CD8-positive, alpha-beta memory T cell (primary cell): ENCODE measurements at regions not wholly inside any gene's neighbourhood (a gene's known extent, or its start where the extent isn't known, plus 50 kb on each side); places are given as distances from the start of the nearest gene placed in this dataset.

Source experiments
- CTCF ChIA-PET: fragments of 350-600 bp; sonication (Branson Sonifier 250); formaldehyde crosslinking; loops from one replicate; lab custom pipeline; 2021; ENCODE audit warnings: antibody characterized with exemption; lab: Charles Lee
- POLR2A ChIA-PET: fragments of 350-600 bp; sonication (Branson Sonifier 250); formaldehyde crosslinking; loops from one replicate; lab custom pipeline; 2021; ENCODE audit warnings: antibody characterized with exemption; lab: Charles Lee
- DNase-seq, 5 donors: peaks; one replicate each; pipeline versions ENCODE4 v3.0.0 to v3.0.0-alpha.2; 2020 to 2022; ENCODE audit warnings: mixed read lengths in 1 of 5
- H3K27ac ChIP-seq: one replicate; pipeline ENCODE4 v1.7.0; 2013; ENCODE audit warnings: low read depth, mild to moderate bottlenecking, low read length, moderate library complexity
- H3K27me3 ChIP-seq: 2 replicates; pipeline ENCODE4 v1.7.0; 2013; ENCODE audit warnings: low read length, mild to moderate bottlenecking; ENCODE audit not compliant: insufficient read depth, poor library complexity, severe bottlenecking
- H3K36me3 ChIP-seq: 2 replicates; pipeline ENCODE4 v1.7.0; 2013; ENCODE audit warnings: mild to moderate bottlenecking, low read length, moderate library complexity; ENCODE audit not compliant: insufficient read depth
- H3K4me1 ChIP-seq: 2 replicates; pipeline ENCODE4 v1.7.0; 2013; ENCODE audit warnings: mild to moderate bottlenecking, low read length, moderate library complexity; ENCODE audit not compliant: insufficient read depth
- H3K4me3 ChIP-seq: 2 replicates; pipeline ENCODE4 v1.7.0; 2013; ENCODE audit warnings: mild to moderate bottlenecking, low read length
- H3K9me3 ChIP-seq: 2 replicates; pipeline ENCODE4 v1.7.0; 2013; ENCODE audit warnings: mild to moderate bottlenecking, low read length
- H3K27ac Mint-ChIP-seq, 8 donors: one replicate each; pipeline ENCODE4 v1.8.0; 2020 to 2021; ENCODE audit warnings: mixed read lengths in 8 of 8, mild to moderate bottlenecking in 6 of 8, inconsistent platforms in 3 of 8, moderate library complexity in 3 of 8
- H3K27me3 Mint-ChIP-seq, 2 donors: one replicate each; pipeline ENCODE4 v1.8.0; 2020 to 2021; ENCODE audit warnings: mixed read lengths in 2 of 2, mild to moderate bottlenecking in 1 of 2, moderate library complexity in 1 of 2
- H3K36me3 Mint-ChIP-seq, 3 donors: one replicate each; pipeline ENCODE4 v1.8.0; 2020 to 2021; ENCODE audit warnings: mixed read lengths in 3 of 3, inconsistent platforms in 1 of 3, mild to moderate bottlenecking in 1 of 3
- H3K4me1 Mint-ChIP-seq, 3 donors: one replicate each; pipeline ENCODE4 v1.8.0; 2020 to 2021; ENCODE audit warnings: mixed read lengths in 3 of 3, inconsistent platforms in 1 of 3, mild to moderate bottlenecking in 1 of 3
- H3K4me3 Mint-ChIP-seq, 7 donors: one replicate each; pipeline ENCODE4 v1.8.0; 2020 to 2021; ENCODE audit warnings: mixed read lengths in 7 of 7, mild to moderate bottlenecking in 6 of 7, moderate library complexity in 4 of 7, inconsistent platforms in 2 of 7
- H3K9me3 Mint-ChIP-seq, 5 donors: one replicate each; pipeline ENCODE4 v1.8.0; 2020 to 2022; ENCODE audit warnings: mixed read lengths in 5 of 5, mild to moderate bottlenecking in 3 of 5, moderate library complexity in 2 of 5, inconsistent platforms in 1 of 5

DNA sequence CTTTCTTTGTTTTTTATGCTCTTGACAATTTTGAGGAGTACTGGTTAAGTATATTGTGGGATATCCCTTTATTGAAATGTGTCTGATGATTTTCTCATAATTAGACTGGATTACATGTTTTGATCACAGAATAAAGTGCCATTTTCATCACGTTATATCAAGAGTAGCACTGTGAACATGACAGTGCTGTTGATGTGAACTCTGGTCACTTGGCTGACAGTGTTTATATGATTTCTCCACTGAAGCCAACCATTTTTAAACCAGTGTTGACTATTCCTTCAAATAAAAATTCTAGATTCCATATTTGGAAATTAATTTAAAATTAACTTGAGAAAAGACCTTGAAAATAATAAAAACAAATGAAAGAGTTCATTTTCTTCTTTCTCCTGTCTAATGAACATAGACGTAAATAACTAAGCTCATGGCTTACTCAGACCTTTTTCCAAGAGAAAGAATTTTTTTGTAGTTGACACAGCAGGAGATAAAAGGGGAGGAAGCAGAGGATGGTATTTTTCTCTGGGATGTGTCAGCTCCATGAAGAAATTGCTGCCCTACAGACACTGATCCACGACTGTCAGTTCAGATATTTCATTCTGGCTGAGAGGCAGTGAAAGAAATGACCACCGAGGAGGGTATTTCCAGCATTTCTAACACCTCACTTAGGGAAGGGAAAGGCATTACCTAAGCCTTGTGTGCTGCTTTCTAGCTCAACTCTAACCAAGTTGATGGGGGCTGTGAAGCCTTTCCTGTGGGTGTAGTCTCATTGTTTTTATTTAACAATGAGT is 150.9 kb upstream of the ANK2 start:
- ChIA-PET POLR2A (no interaction called here), CTCF (no interaction called here)
- Mint-ChIP-seq H3K27ac (no peak overlapping the region), H3K4me3 (no peak overlapping the region), H3K27me3 (peaks cover 10 to 16% of the 10 kb centered on the region in 2 donors), H3K9me3 (no peaks in the 10 kb centered on the region), H3K36me3 (no peaks in the 10 kb centered on the region), H3K4me1 (no peaks in the 10 kb centered on the region)
- DNase-seq: no peak
- no peaks in the 10 kb centered on the region for H3K4me1 ChIP-seq
- no peaks in the 10 kb centered on the region for H3K9me3 ChIP-seq
- H3K36me3 ChIP-seq: no peaks in the 10 kb centered on the region
- no peak overlapping the region for H3K4me3 ChIP-seq
- H3K27me3 ChIP-seq: no peaks in the 10 kb centered on the region
- no peak overlapping the region for H3K27ac ChIP-seq

DNA sequence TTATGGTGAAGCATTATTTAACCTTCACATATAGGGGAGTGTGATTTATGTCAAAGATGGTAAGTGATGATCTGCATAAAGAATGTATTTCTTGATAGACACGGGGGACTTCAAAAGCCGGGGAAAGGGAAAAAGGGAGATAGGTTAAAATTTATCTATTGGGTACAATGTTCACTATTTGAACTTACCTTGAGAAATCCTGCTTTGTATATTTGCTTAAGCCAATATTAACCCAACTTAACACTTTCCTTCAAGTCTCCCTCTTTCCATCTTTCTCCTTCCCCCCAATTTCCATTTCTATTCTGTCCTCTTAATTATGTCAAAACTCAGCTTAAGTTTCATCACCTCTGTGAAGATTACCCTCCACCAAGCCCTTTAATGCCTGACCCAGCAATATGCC is 149.0 kb upstream of the ANK2 start:
- ChIA-PET CTCF (no interaction called here), POLR2A (no interaction called here)
- no peaks in the 10 kb centered on the region for H3K4me1 ChIP-seq
- H3K36me3 ChIP-seq: no peaks in the 10 kb centered on the region
- H3K36me3 Mint-ChIP-seq: no peaks in the 10 kb centered on the region
- no peak overlapping the region for H3K4me3 Mint-ChIP-seq
- H3K27ac Mint-ChIP-seq: no peak overlapping the region
- no peaks in the 10 kb centered on the region for H3K9me3 ChIP-seq
- H3K27me3 Mint-ChIP-seq: peaks cover 11 to 16% of the 10 kb centered on the region in 2 donors
- no peak overlapping the region for H3K4me3 ChIP-seq
- H3K27me3 ChIP-seq: no peaks in the 10 kb centered on the region
- H3K4me1 Mint-ChIP-seq: no peaks in the 10 kb centered on the region
- no peak for DNase-seq
- no peak overlapping the region for H3K27ac ChIP-seq
- H3K9me3 Mint-ChIP-seq: no peaks in the 10 kb centered on the region

DNA sequence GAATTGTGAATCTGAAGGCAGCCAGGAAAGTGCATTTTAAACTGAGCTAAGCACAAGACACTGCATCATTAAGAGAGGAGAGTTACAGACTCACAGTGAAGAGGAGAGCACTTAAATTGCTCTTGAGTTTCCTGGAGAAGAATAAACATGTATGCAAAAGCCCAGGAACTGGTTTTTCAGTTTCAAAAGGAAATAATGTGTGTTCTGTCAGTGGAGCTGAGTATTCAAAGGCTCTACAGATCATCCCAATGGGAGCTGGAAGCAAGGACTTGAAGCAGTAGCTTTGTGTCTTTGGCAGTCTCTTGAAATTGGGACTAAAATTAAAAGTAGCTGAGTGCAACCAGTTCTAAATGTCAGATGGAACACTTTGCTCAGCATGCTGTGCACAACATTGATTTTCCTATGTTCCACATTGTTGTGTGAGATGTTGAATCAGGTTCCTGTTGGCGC is 147.5 kb upstream of the ANK2 start:
- ChIA-PET CTCF (no interaction called here), POLR2A (no interaction called here)
- H3K4me1 Mint-ChIP-seq: no peaks in the 10 kb centered on the region

DNA sequence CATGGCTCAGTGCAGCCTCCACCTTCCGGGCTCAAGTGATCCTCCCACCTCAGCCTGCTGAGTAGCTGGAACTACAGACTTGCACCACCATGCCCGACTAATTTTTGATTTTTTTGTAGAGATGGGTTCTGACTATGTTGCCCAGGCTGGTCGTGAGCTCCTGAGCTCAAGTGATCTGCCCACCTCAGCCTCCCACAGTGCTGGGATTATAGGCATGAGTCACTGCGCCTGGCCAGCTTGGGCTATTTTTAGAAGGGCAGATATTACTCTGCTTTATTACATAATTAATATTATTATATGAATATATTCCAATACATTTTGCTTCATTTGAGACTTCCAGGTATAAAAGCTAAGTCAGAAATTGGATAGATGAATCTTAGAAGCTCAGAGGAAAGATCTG is 143.7 kb upstream of the ANK2 start:
- Histone ChIP-seq H3K4me3 (no peak overlapping the region), H3K27ac (no peak overlapping the region), H3K4me1 (no peaks in the 10 kb centered on the region), H3K36me3 (no peaks in the 10 kb centered on the region), H3K27me3 (no peaks in the 10 kb centered on the region), H3K9me3 (no peaks in the 10 kb centered on the region)
- H3K27ac Mint-ChIP-seq: no peak overlapping the region
- no peaks in the 10 kb centered on the region for H3K36me3 Mint-ChIP-seq
- POLR2A ChIA-PET: no interaction called here
- no peak for DNase-seq
- peaks cover 4 to 8% (median 7%) of the 10 kb centered on the region in 3 donors for H3K4me1 Mint-ChIP-seq
- H3K27me3 Mint-ChIP-seq: peaks cover 7 to 16% of the 10 kb centered on the region in 2 donors
- CTCF ChIA-PET: no interaction called here
- H3K9me3 Mint-ChIP-seq: peaks cover 0 to 3% (median 0%) of the 10 kb centered on the region in 5 donors
- no peak overlapping the region for H3K4me3 Mint-ChIP-seq

More for the DNA sequence above, 147.5 kb upstream of the ANK2 start:
- no peak overlapping the region for H3K4me3 ChIP-seq
- no peak overlapping the region for H3K4me3 Mint-ChIP-seq
- H3K4me1 ChIP-seq: no peaks in the 10 kb centered on the region
- no peak overlapping the region for H3K27ac Mint-ChIP-seq
- no peak for DNase-seq
- H3K27ac ChIP-seq: no peak overlapping the region
- H3K27me3 ChIP-seq: no peaks in the 10 kb centered on the region
- H3K9me3 ChIP-seq: no peaks in the 10 kb centered on the region
- no peaks in the 10 kb centered on the region for H3K36me3 Mint-ChIP-seq
- H3K27me3 Mint-ChIP-seq: peaks cover 13 to 21% of the 10 kb centered on the region in 2 donors
- H3K36me3 ChIP-seq: no peaks in the 10 kb centered on the region
- no peaks in the 10 kb centered on the region for H3K9me3 Mint-ChIP-seq

DNA sequence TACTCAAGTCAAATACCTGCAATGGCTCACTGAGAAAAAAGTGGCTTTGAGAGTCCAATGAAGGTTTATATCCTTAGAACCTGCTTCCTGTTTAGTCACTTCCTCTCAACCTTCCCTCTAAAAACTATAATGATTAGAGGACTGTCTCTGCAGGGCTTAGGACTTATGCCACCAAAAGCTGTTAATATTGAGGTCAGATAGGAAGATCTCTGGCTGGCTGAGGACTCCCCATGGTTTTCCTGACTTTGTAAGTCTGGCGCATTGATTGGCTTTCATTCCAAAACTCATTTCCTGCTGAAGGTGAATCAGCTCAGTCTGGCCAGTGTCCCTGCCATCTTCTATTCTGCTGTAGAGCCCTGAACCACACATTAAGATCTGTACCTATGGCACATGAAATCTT is 140.9 kb upstream of the ANK2 start:
- H3K4me1 Mint-ChIP-seq: peaks cover 4 to 8% (median 7%) of the 10 kb centered on the region in 3 donors
- H3K9me3 Mint-ChIP-seq: peaks cover 0 to 3% (median 0%) of the 10 kb centered on the region in 5 donors
- Histone ChIP-seq H3K4me1 (no peaks in the 10 kb centered on the region), H3K27me3 (no peaks in the 10 kb centered on the region), H3K36me3 (no peaks in the 10 kb centered on the region), H3K4me3 (no peak overlapping the region), H3K9me3 (no peaks in the 10 kb centered on the region), H3K27ac (no peak overlapping the region)
- H3K27ac Mint-ChIP-seq: no peak overlapping the region
- ChIA-PET CTCF (no interaction called here), POLR2A (no interaction called here)
- peaks cover 3 to 5% of the 10 kb centered on the region in 2 donors for H3K27me3 Mint-ChIP-seq
- H3K36me3 Mint-ChIP-seq: no peaks in the 10 kb centered on the region
- DNase-seq: no peak
- H3K4me3 Mint-ChIP-seq: no peak overlapping the region

DNA sequence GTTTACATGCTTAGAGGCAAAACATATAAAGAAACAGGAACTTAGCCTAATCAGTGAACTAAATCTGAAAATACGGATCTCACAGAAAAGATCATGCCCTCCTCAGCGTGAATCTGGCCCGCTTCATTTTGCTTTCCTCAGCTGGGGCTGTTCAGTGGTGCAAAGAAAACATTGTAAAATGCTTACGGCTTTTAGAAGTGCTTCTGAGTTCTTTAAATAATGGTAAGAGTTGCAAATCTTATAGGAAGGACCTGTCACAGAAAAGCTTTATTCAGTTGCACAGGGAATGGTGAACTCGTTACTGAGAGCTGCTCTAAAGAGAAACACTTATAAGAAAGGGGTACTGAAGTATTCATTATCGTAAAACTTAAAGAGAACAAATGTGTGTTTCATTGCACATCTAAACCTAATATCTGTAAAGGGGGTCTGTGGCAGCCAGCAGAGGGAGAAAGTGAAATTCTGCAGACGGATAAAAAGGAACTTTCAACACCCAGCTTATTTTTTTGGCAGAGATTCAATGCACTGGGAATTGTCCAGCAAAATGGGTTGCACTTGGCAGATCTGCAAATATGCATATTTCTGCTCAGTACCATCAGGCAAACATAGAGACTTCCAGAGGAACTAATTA is 139.2 kb upstream of the ANK2 start:
- H3K4me1 ChIP-seq: no peaks in the 10 kb centered on the region
- Mint-ChIP-seq H3K27ac (no peak overlapping the region), H3K36me3 (no peaks in the 10 kb centered on the region), H3K9me3 (peaks cover 0 to 4% (median 0%) of the 10 kb centered on the region in 5 donors), H3K27me3 (peaks cover 1 to 5% of the 10 kb centered on the region in 2 donors), H3K4me3 (peak overlapping the region in 1 of 7 donors; percentile 28), H3K4me1 (peaks cover 4 to 8% (median 7%) of the 10 kb centered on the region in 3 donors)
- H3K27me3 ChIP-seq: no peaks in the 10 kb centered on the region
- ChIA-PET CTCF (no interaction called here), POLR2A (no interaction called here)
- H3K27ac ChIP-seq: no peak overlapping the region
- no peaks in the 10 kb centered on the region for H3K9me3 ChIP-seq
- H3K4me3 ChIP-seq: no peak overlapping the region
- no peak for DNase-seq
- no peaks in the 10 kb centered on the region for H3K36me3 ChIP-seq

DNA sequence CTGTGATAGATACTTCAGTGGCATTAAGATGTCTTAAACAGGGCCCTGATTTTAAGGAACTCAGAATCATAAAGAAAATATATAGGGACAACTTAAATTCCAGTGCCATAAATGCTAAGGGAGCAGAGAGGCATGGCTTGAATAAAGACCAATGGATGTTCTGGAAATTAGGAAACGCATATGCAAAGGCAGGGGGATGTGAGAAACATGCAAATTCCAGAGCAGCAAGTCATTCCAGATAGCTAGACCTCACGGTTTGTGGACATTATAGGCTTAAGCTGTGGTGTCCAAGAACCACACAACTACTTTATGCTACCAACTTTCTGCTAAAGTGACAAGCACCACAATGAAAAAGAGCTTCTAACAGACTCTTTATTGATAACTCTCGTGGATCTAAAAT is 132.6 kb upstream of the ANK2 start:
- no peaks in the 10 kb centered on the region for H3K27me3 ChIP-seq
- H3K36me3 ChIP-seq: no peaks in the 10 kb centered on the region
- Mint-ChIP-seq H3K9me3 (peaks cover 0 to 2% (median 0%) of the 10 kb centered on the region in 5 donors), H3K27ac (no peak overlapping the region), H3K36me3 (no peaks in the 10 kb centered on the region), H3K27me3 (peaks cover 0 to 3% of the 10 kb centered on the region in 2 donors), H3K4me3 (no peak overlapping the region), H3K4me1 (no peaks in the 10 kb centered on the region)
- no peak for DNase-seq
- ChIA-PET POLR2A (no interaction called here), CTCF (no interaction called here)
- no peaks in the 10 kb centered on the region for H3K9me3 ChIP-seq
- no peak overlapping the region for H3K27ac ChIP-seq
- H3K4me3 ChIP-seq: no peak overlapping the region
- H3K4me1 ChIP-seq: no peaks in the 10 kb centered on the region

DNA sequence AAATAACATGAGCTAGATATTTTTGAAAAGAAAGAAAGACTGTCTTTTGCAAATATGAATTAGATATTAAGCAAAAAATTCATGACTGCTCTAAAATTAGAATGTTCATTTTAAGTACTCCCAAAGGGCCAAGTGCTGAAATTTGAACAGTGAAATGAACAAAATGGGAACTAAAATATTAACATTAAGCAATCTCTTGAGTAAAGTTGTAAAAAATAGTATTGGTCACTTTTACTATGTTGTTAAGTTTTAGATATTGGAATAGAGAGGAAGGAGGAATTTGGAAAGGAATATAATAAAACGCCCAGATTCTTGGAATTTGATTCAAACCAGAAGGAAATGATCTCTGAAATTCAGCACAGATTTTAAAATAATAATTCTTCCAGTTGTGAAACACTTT is 125.9 kb upstream of the ANK2 start:
- H3K9me3 ChIP-seq: no peaks in the 10 kb centered on the region
- Mint-ChIP-seq H3K36me3 (no peaks in the 10 kb centered on the region), H3K9me3 (no peaks in the 10 kb centered on the region), H3K27ac (no peak overlapping the region), H3K4me1 (no peaks in the 10 kb centered on the region), H3K4me3 (no peak overlapping the region), H3K27me3 (peaks cover 0 to 10% of the 10 kb centered on the region in 2 donors)
- H3K4me3 ChIP-seq: no peak overlapping the region
- H3K27me3 ChIP-seq: no peaks in the 10 kb centered on the region
- no peak overlapping the region for H3K27ac ChIP-seq
- no peaks in the 10 kb centered on the region for H3K36me3 ChIP-seq
- POLR2A ChIA-PET: no interaction called here
- CTCF ChIA-PET: interaction anchor here (2.2 kb wide), 1 partner anchor 15 kb away, joined by 6 read pairs; no protein-coding TSS in a partner anchor
- no peaks in the 10 kb centered on the region for H3K4me1 ChIP-seq
- no peak for DNase-seq
